NCI-H2029 (cell line): ENCODE measurements at regions not wholly inside any gene's neighbourhood (a gene's known extent, or its start where the extent isn't known, plus 50 kb on each side); places are given as distances from the start of the nearest gene placed in this dataset.

Source experiments
- DNase-seq: peaks from one replicate; lab custom pipeline; 2025; lab: John Stamatoyannopoulos, UW

GRCh38 chr10:118537623-118538022 is 57.8 kb downstream of the PRLHR start:
- DNase-seq = no peak

GRCh38 chr10:118534136-118534535 is 61.3 kb downstream of the PRLHR start:
- no peak for DNase-seq

- no peak for DNase-seq
These were observed 64.2 kb downstream of the PRLHR start for GRCh38 chr10:118531105-118531852.

- DNase-seq = no peak
These were observed 67.0 kb downstream of the PRLHR start for GRCh38 chr10:118528426-118528825.

DNA sequence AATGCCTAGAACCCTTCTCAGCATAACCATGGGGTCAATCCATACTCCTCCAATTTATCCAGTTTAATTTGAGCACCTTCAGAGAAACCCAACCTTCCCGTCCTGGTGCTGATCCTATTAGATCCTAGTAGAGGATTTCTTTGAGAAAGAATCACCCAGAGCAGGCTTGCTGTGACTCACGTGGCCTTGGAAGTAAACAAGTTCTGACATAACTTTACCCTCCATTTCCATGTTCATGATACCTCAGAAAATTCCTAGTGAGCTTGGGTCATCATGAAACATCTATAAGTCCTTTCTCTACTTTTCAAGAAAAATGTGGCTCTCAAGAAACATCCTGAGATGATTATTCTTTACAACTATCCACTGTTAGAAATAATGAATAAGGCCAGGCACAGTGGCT is 71.7 kb downstream of the PRLHR start:
- no peak for DNase-seq

- DNase-seq = no peak
These were observed 72.5 kb downstream of the PRLHR start for GRCh38 chr10:118522791-118523498.

DNA sequence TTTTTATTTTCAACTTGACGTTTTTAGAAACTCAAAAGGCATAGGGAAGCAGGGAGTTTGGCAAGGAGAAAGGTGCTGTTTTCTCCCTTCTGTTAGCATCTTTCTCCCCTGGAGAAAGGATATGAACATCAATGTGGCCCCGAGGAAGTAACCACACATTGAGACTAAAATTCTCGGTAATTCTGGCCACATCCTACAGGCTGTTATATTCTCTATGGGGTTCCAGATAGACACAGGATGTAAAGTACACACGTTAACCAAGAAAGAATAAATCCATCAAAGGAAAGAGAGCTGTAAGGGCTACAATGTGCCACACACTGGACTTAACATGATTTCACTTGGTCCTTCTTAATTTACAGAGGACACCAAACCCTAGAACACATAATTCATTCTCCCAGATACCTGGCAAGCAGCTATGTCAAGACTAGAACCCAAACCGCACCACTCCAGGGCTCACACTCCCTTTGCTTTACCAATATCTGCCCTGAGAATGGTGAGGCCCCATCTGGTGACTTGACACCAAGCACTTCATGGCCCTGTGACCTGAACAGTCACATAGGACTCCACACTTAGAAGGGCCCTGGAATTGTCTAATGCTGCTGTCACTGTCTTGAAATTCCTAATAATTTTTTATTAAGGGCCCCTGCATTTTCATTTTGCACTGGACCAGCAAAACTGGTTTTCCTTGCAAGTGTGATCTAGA is 73.9 kb downstream of the PRLHR start:
- DNase-seq = no peak

- DNase-seq = no peak
These were observed 75.2 kb downstream of the PRLHR start for GRCh38 chr10:118520116-118520742.

DNA sequence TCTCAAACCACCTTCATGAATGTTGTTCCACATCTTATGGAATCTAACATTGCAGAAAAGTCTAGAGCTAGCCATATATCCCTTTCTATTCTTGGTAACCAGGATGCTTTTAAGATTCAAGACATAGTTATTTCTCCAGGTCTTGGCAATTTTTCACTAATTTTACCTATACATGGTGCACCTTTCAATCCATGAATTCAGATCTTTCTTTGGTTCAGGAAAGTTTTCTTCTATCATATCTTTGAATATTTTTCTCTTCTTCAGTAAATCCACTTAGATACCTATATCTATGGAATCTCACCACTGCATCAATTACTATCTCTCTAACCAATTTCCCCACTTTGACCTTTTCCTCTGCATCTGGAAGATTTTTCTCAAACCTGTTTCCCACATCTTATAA is 77.4 kb downstream of the PRLHR start:
- no peak for DNase-seq

DNA sequence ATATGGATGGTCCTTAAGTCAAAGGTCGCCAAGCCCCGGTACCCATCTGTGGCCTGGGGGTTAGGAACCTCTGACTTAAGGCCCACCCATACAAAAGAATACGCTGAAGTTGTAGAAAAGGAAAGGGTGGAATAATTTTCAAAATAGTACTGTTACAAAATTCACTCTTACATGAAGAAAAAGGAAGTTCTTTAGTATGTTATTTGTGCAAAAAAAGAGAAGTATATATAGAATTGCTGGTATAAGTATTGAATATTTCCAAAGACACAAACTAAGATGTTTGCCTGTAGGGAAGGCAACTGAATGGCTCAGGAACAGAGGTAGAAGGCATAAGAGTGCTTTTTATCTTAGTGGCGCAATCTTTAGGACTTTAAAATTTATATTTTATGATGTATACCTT is 78.7 kb downstream of the PRLHR start:
- DNase-seq = no peak

GRCh38 chr10:118513174-118513573 is 82.3 kb downstream of the PRLHR start:
- DNase-seq = no peak

GRCh38 chr10:118511711-118512110 is 83.7 kb downstream of the PRLHR start:
- no peak for DNase-seq

GRCh38 chr10:118508863-118509262 is 86.6 kb downstream of the PRLHR start:
- DNase-seq = no peak

GRCh38 chr10:118508355-118508754 is 87.1 kb downstream of the PRLHR start:
- DNase-seq = no peak

DNA sequence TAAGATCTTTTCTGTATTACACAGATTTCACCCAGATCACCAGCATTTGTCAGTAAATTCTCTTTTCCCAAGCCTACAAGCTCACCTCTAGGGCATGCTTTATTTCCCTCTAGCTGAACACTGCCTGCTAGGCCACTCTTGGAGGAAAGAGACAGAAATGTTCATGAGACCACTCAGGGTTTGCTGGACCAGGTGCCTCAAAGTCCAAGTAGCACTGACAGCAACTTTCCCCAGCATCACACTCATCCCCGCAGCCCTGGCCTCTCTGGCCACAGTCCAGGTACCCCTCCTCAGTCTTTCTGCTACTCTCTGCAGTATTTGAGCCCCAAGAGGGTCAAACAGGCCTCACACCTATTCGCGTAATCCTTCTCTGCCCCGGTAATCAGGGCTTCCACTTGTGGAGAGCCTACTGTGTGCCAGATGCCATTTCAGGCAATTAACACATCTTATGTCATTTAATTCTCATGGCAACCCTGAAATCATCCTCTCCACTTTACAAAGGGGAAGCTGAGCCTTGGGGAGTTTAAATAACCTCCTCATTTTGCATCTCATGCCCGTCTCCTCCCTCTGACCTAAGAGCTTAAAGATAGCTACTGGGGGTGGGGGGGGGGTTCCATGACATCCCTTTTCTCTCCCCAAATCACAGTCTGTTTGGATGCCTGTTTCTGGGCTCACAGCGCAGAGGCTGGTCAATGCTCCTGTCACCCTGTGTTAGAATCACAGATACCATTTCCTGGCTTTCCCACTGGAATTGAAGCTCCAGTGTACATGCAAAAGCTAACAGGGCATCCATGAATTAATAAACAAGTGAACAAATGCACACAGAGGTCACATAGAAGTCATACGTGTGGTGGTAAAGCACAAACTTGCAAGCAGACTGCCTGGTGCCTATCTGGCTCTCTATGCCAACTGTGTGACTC is 88.5 kb downstream of the PRLHR start:
- DNase-seq = no peak

GRCh38 chr10:118505363-118505762 is 90.1 kb downstream of the PRLHR start:
- DNase-seq = no peak

GRCh38 chr10:118504467-118505205 is 90.8 kb downstream of the PRLHR start:
- DNase-seq = no peak

- no peak for DNase-seq
These were observed 91.4 kb downstream of the PRLHR start for GRCh38 chr10:118504044-118504443.

GRCh38 chr10:118503192-118503591 is 92.3 kb downstream of the PRLHR start:
- DNase-seq = no peak

- no peak for DNase-seq
These were observed 93.6 kb downstream of the PRLHR start for GRCh38 chr10:118501637-118502440.
